Endothelial cell of umbilical vein (primary cell): ENCODE measurements at regions not wholly inside any gene's neighbourhood (a gene's known extent, or its start where the extent isn't known, plus 50 kb on each side); places are given as distances from the start of the nearest gene placed in this dataset.

Experiments
- BruUV-seq: library from RNA; stranded (reverse); fragments of 400-500 nt; replicated peaks from 2 replicates; lab custom pipeline; 2021; lab: Mats Ljungman, UMichigan
- CTCF ChIA-PET: fragments of 300-600, 350-600 bp; sonication (Branson Sonifier 250); formaldehyde crosslinking; loops from one replicate; lab custom pipeline; 2021; ENCODE audit warnings: antibody characterized with exemption, inconsistent platforms; lab: Charles Lee
- POLR2A ChIA-PET: fragments of 300-600, 350-600 bp; sonication (Branson Sonifier 250); formaldehyde crosslinking; loops from one replicate; lab custom pipeline; 2021; ENCODE audit warnings: antibody characterized with exemption, inconsistent platforms; lab: Charles Lee
- DNase-seq: peaks from one replicate; pipeline ENCODE4 v3.0.0-alpha.2; 2011; ENCODE audit warnings: low read depth, low spot score
- FAIRE-seq: peaks from 2 replicates; lab custom pipeline; 2011; peaks lifted over from hg19 to GRCh38; lab: Jason Lieb, UNC
- H2AFZ ChIP-seq: 2 replicates; pipeline ENCODE4 v1.6.0; 2012; ENCODE audit warnings: low read depth, low read length, control low read depth, inconsistent platforms
- H3K27ac ChIP-seq: 2 replicates; pipeline ENCODE4 v1.5.1; 2011; ENCODE audit warnings: low read depth, mild to moderate bottlenecking, control low read depth, low read length, moderate library complexity; ENCODE audit not compliant: insufficient read depth
- H3K27me3 ChIP-seq, 2 experiments: 2 replicates each; pipeline versions ENCODE4 v1.6.0 to v1.6.1; 2011; ENCODE audit warnings: low read length in 2 of 2, mixed read lengths in 1 of 2; ENCODE audit not compliant: control insufficient read depth in 2 of 2, insufficient read depth in 2 of 2
- H3K36me3 ChIP-seq, 2 experiments: 2 replicates in 1 of 2; 3 replicates in 1 of 2; pipeline ENCODE4 v1.5.1; 2011; ENCODE audit warnings: low read length in 2 of 2, mild to moderate bottlenecking in 1 of 2, moderate library complexity in 1 of 2; ENCODE audit not compliant: control insufficient read depth in 2 of 2, insufficient read depth in 2 of 2; ENCODE audit errors: extremely low read depth in 1 of 2
- H3K4me1 ChIP-seq: 3 replicates; pipeline ENCODE4 v1.5.1; 2011; ENCODE audit warnings: mild to moderate bottlenecking, low read length; ENCODE audit not compliant: control insufficient read depth, insufficient read depth; ENCODE audit errors: extremely low read depth
- H3K4me2 ChIP-seq: 2 replicates; pipeline ENCODE4 v1.6.1; 2011; ENCODE audit warnings: low read length, control low read depth, mixed read lengths; ENCODE audit not compliant: insufficient read depth
- H3K4me3 ChIP-seq, 3 experiments: fragments of 200-600 bp in 1 of 3; sonication (generic), shearing (Covaris generic) in 1 of 3; replicated peaks in 1 of 3; 2 replicates each; pipeline ENCODE4 v1.5.1; 2011 to 2016; ENCODE audit warnings: control low read depth in 3 of 3, low read length in 3 of 3, mild to moderate bottlenecking in 2 of 3, inconsistent platforms in 1 of 3, low read depth in 1 of 3, moderate library complexity in 1 of 3; ENCODE audit not compliant: insufficient read depth in 1 of 3
- H3K79me2 ChIP-seq: 2 replicates; pipeline ENCODE4 v1.6.0; 2012; ENCODE audit warnings: low read length, inconsistent platforms; ENCODE audit not compliant: control insufficient read depth, insufficient read depth
- H3K9ac ChIP-seq: replicated peaks from 2 replicates; pipeline ENCODE3; 2011; ENCODE audit warnings: low read length, control low read depth; ENCODE audit not compliant: insufficient read depth; ENCODE audit errors: extremely low read depth
- H3K9me1 ChIP-seq: replicated peaks from 3 replicates; pipeline ENCODE4 v1.6.0; 2011; ENCODE audit warnings: mild to moderate bottlenecking, low read length; ENCODE audit not compliant: control insufficient read depth, insufficient read depth; ENCODE audit errors: extremely low read depth
- H3K9me3 ChIP-seq: replicated peaks from 2 replicates; pipeline ENCODE4 v1.5.1; 2012; ENCODE audit warnings: low read length, inconsistent platforms; ENCODE audit not compliant: control insufficient read depth, insufficient read depth
- H4K20me1 ChIP-seq: replicated peaks from 2 replicates; pipeline ENCODE3; 2011; ENCODE audit warnings: mild to moderate bottlenecking, low read length; ENCODE audit not compliant: control insufficient read depth, insufficient read depth; ENCODE audit errors: extremely low read depth
- EZH2 ChIP-seq: IDR thresholded peaks from 2 replicates; pipeline ENCODE4 v1.6.1; 2012; ENCODE audit warnings: borderline replicate concordance, low read depth, mild to moderate bottlenecking, moderate library complexity, low read length, inconsistent platforms; ENCODE audit not compliant: severe bottlenecking
- FOS ChIP-seq: IDR thresholded peaks from 2 replicates; pipeline ENCODE4 v1.6.1; 2011; ENCODE audit warnings: mild to moderate bottlenecking, low read length, moderate library complexity, borderline replicate concordance; ENCODE audit not compliant: insufficient read depth
- GATA2 ChIP-seq: IDR thresholded peaks from 2 replicates; pipeline ENCODE4 v1.7.0; 2011; ENCODE audit warnings: low read depth, mild to moderate bottlenecking, moderate library complexity, mixed read lengths, low read length; ENCODE audit not compliant: insufficient read length, insufficient read depth
- JUN ChIP-seq: IDR thresholded peaks from 2 replicates; pipeline ENCODE4 v1.6.1; 2011; ENCODE audit warnings: borderline replicate concordance, low read depth; ENCODE audit not compliant: insufficient read length, insufficient read depth
- MYC ChIP-seq: IDR thresholded peaks from one replicate; pipeline ENCODE4 v1.6.1; 2011; ENCODE audit warnings: mild to moderate bottlenecking, low read depth, low read length
- POLR2A ChIP-seq: IDR thresholded peaks from 2 replicates; pipeline ENCODE4 v1.6.1; 2012; ENCODE audit warnings: low read depth, mild to moderate bottlenecking, control low read depth, low read length
- POLR2AphosphoS5 ChIP-seq: IDR thresholded peaks from 2 replicates; pipeline ENCODE4 v1.6.1; 2012; ENCODE audit warnings: low read depth, mild to moderate bottlenecking, control low read depth, low read length, moderate library complexity; ENCODE audit not compliant: insufficient read depth
- dilution Hi-C: fragments of 300-500 bp; cut with MboI; formaldehyde crosslinking; loops from one replicate; pipeline ENCODE4 v1.15.0; 2019; ENCODE audit warnings: low sequenced_read_pairs; ENCODE audit not compliant: extremely low pct_ligation_motif_present
- intact Hi-C: fragments of 100-400 bp; cut with micrococcal nuclease; formaldehyde crosslinking; loops from one replicate; pipeline ENCODE4 v1.10.0; 2022
- TF ChIP-seq, protein P1 (sequence below): IDR thresholded peaks from 2 replicates; pipeline ENCODE4 v1.6.1; 2011; ENCODE audit not compliant: insufficient read depth, insufficient read length
- TF ChIP-seq, protein P2 (sequence below), 2 donors: IDR thresholded peaks; 1 replicate in 1 of 2; 2 replicates in 1 of 2; pipeline ENCODE4 v1.5.1; 2011; ENCODE audit warnings: low read length in 2 of 2, mild to moderate bottlenecking in 2 of 2, moderate library complexity in 2 of 2, control low read depth in 1 of 2, inconsistent platforms in 1 of 2, low read depth in 1 of 2; ENCODE audit not compliant: insufficient read depth in 1 of 2; ENCODE audit errors: extremely low read depth in 1 of 2

DNA sequence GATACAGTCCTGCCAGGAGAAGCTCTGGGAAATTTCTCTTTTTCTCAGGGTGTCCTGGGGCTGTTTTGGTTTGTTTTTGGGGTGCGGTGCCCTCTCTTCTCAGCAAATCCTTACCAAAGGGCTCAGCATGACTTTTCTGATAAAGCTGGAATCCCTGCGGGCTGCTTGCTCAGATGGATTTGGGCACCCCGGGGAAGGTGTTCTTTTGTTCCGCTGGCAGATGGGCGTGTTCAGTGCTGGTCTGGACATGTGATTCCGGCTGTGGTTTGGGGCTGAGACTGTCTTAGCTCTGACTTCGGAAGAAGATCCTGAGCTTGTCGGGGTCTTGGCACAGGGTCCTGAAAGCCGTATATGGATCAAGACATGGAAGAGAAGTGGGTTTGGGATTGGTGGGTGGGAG lies 134.2 kb upstream of the SPRED2 start:
- H3K4me1 ChIP-seq = no peaks in the 10 kb centered on the region
- H3K4me2 ChIP-seq = no peak overlapping the region
- intact Hi-C loops = no loop called here
- peaks cover 5 to 11% of the 10 kb centered on the region in 2 experiments for H3K27me3 ChIP-seq
- no peak overlapping the region for H2AFZ ChIP-seq
- POLR2A ChIA-PET = no interaction called here
- no TSS peak for BruUV-seq
- H3K9me3 ChIP-seq = no peaks in the 10 kb centered on the region
- H3K79me2 ChIP-seq = no peaks in the 10 kb centered on the region
- dilution Hi-C loops = no loop called here
- no peak for FAIRE-seq
- H3K9me1 ChIP-seq = no peaks in the 10 kb centered on the region
- H4K20me1 ChIP-seq = no peaks in the 10 kb centered on the region
- CTCF ChIA-PET = interaction anchor here (1.4 kb wide), 1 partner anchor 301 kb away, joined by 6 read pairs; no protein-coding TSS in a partner anchor
- no peak for DNase-seq
- no peaks in the 10 kb centered on the region for H3K36me3 ChIP-seq
- no peak overlapping the region for H3K27ac ChIP-seq
- TF ChIP-seq MYC (no peak), FOS (no peak), POLR2AphosphoS5 (no peak), JUN (no peak), EZH2 (no peak), GATA2 (no peak), POLR2A (no peak)
- TF ChIP-seq, protein P1, sequence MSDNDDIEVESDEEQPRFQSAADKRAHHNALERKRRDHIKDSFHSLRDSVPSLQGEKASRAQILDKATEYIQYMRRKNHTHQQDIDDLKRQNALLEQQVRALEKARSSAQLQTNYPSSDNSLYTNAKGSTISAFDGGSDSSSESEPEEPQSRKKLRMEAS = no peak
- TF ChIP-seq, protein P2, sequence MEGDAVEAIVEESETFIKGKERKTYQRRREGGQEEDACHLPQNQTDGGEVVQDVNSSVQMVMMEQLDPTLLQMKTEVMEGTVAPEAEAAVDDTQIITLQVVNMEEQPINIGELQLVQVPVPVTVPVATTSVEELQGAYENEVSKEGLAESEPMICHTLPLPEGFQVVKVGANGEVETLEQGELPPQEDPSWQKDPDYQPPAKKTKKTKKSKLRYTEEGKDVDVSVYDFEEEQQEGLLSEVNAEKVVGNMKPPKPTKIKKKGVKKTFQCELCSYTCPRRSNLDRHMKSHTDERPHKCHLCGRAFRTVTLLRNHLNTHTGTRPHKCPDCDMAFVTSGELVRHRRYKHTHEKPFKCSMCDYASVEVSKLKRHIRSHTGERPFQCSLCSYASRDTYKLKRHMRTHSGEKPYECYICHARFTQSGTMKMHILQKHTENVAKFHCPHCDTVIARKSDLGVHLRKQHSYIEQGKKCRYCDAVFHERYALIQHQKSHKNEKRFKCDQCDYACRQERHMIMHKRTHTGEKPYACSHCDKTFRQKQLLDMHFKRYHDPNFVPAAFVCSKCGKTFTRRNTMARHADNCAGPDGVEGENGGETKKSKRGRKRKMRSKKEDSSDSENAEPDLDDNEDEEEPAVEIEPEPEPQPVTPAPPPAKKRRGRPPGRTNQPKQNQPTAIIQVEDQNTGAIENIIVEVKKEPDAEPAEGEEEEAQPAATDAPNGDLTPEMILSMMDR (IDR thresholded peaks at IDR 0.05; ENCODE audit: extremely low read depth in 1 of 2, insufficient read depth in 1 of 2, low read depth in 1 of 2, low read length in 2 of 2) = no peak
- H3K4me3 ChIP-seq = no peak overlapping the region
- H3K9ac ChIP-seq = no peak overlapping the region
